ENCODE measurements at regions not wholly inside any gene's neighbourhood (a gene's known extent, or its start where the extent isn't known, plus 50 kb on each side); places are given as distances from the start of the nearest gene placed in this dataset.
A peak's percentile ranks its signal among the peaks of the same experiment; 100 is the strongest.
"Not testable (repeated sequence)": the region's sequence is repeated elsewhere in the genome, so short reads cannot be mapped to it uniquely, and the experiment has no call there.

DNA sequence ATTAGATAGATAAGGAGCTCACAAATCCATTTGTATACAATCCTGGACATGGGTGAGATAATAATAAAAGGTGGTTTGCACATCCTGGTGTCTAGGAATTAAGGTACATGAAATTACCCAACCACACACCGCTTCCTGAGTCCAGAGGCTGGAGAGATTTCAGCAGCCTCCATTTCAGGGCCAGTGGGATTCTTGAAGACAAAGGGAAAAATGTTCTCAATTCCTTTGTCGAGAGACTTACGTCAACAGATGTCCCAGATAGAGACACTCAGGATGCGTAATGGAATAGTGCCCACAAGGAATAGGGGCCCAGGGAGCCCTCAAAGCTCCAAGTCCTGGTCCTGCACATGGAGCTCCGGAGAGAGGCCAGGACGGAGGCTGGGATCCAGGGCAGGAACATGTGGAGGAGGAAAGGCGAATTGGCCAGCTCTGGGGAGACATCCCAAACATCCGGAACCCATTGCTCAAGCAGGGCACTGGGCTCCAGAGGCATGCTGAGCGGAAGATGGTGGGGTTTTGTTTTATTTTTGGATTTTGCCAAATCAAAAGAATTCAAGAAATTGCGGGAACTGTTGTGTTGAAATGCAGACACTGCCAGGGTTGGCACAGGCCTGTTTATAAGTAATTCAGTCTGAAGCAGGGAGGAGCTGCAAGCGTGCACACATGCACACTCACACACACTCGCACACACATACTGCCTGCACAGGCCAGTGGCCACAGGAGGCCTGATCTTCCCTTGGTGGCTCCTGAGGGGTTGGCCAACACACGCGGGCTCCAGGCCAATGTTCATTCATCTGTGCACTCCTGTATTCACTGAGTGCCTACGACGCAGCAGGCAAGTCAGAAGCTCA is 97.2 kb downstream of the NOG start:
- no peak for DNase-seq (ENCODE audit: low read depth in 2 of 2)

DNA sequence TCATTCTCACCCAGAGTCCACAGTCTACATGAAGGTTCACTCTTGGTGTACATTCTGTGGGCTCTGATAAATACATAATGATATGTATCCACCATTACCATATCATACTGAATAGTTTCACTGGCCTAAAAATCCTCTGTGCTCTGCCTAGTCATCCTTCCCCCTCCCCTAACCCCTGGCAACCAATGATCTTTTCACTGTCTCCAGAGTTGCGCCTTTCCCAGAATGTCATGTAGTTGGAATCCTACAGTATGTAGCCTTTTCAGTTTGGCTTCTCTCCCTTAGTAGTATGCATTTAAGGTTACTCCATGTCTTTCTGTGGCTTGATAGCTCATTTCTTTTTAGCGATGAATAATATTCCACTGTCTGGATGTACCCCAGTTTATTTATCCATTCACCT is 101.3 kb downstream of the NOG start:
- no peak for DNase-seq (ENCODE audit: low read depth in 2 of 2)

DNA sequence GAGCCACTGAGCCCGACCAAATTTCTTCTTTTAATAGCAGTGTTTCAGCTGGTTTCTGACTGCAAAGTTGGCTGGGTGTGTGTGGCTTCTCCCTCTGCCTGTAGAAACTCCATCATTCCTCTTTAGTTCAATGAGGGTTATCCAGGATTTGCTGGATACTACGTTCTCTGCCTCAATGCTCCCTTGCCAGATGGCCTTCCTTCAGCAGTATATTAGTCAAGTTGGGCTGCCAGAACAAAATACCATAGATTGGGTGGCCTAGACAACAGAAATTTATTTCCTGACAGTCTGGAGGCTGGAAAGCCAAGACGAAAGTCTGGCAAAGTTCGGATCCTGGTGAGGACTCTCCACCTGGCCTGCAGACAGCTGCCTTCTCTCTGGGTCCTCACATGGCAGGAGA is 103.7 kb downstream of the NOG start:
- DNase-seq (ENCODE audit: low read depth in 2 of 2), result no peak

DNA sequence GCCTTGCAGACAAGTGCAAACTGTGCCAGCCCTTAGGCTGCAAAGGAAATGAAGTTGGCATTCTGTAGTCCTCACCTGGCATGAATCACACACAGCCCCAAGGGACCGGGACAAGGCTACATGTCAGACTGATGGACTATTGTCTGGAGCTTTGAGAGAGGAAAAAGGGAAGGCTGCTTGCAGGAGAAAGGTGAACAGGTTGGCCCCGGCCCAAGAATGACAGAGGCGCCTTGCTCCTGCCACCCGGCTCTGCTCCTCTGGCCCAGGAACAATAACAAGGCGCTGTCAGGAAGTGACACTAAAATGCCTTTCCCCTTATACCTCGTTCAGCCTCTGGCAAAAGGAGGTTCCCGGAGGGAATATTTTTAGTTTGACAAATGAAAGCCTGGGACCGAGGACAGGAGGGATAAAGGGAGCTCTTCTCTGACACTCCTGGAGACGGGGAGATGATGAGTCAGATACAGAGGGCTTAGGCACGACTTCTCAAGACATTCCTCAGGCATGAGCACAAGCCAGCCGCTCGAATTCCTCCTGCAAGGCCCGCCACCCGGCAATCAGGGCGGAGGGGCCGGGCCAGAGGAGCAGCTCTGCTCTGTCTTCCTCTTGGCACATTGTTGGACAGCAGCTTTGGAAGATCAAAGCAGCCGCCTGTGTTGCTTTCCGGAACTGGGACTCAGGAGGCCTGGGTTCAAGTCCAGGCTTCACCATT is 105.8 kb downstream of the NOG start:
- no peak for DNase-seq (ENCODE audit: low read depth in 2 of 2)

DNA sequence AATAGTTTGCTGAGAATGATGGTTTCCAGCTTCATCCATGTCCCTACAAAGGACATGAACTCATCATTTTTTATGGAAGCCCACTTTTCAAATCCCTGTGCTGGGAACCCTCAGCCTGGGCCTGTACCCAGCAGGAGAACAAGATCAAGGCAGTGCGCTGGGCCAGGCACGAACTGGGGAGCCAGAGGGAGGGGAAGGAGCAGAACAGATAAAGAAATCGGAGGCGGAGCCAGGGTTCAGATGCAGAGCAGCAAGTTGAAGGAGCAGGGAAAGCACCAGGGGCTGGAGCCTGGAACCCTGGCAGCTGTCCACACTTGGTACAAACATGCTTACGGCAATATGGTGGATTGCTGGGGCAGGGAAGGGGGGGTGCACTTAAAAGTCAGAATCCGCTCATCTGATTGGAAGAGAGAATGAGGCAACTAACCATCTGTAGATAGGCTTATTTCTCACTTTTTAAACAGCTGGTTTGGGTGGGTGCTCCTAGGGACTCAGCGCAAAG is 107.5 kb downstream of the NOG start:
- no peak for DNase-seq (ENCODE audit: low read depth in 2 of 2)

- DNase-seq (ENCODE audit: low read depth in 2 of 2), result no peak
These were observed 114.1 kb downstream of the NOG start for GRCh38 chr17:56707312-56708219.

DNA sequence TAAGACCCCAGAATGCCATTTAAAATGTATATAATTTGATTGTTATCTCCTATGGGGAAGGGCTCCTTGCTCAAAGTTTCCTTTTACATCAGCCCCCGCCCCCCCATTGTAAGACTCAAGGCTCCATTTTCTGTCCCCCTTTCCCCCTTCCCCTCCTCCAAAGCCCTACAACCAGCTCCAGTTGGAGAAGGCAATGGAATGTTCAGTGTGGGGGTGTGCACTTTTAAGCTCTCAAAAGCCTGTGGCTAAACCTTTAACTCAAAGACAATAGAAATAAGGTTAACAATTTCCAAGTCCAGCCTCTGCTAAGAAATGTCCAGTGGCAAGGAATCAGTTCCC is 114.7 kb downstream of the NOG start:
- DNase-seq (ENCODE audit: low read depth in 2 of 2), result no peak

DNA sequence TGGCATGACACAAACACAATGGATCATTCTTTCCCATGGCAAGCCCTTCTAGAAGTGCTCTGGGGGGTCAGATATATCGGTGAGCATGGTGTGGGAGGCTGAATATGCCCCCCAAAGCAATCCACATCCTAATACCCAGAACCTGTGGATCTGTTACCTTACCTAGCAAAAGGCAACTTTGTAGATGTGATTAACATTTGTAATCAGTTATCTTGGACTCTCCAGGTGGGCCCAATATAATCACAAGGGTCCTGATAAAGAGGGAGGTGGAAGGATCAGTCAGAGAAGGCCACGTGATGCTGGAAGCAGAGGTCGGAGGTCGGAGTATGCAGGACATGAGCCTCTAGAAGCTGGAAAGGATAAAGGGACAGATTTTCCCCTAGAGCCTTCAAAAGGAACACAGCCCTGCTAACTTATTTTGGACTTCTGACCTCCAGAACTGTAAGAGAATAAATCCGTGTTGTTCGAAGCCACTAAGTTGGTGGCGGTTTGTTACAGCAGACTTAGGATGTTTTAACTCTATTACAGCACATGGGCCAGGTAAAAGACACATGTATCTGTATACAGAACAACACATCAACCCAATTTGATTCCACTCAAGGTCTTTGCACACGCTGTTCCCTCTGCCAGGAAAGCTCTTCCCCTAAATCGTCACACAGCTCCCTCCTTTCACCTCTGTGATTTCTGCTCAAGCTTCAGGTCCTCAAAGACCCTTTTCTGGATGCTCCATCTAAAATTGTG is 115.3 kb downstream of the NOG start:
- no peak for DNase-seq (ENCODE audit: low read depth in 2 of 2)

GRCh38 chr17:56710986-56711385 is 117.5 kb downstream of the NOG start:
- DNase-seq (ENCODE audit: low read depth in 2 of 2), result no peak

DNA sequence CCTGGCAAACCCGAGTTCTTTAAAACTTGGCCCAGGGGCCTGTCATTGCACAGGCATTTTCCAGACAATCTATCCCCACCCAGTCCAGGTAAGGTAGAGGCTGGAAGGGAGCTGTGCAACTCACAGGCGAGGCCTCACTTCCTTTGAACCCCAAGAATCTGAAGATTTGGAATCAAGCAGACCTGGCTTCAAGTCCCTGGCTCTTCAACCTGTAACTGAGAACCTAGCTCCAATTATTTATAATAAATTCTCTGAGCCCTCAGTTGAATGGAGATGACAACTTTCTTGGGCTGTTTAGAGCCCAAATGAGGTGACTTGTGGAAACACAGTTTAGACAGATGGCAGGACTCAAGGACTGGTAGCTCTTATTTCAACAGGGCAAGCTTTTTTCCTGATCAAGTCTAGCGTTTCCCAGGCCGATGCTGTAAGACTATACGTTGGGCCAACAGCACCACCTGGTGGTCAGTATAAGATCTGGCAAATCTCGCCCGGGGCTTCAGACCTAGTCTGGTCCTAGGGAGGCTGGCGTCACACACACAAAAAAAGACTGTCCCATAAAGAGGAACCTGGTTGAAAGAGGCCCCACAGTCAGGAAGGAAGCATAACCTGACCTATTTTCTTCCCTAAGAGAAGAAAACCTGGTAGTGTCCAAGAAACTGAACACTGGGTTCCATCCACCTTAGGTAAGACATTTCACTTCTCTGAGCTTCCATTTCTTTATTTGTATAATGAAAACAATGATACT is 117.9 kb downstream of the C17orf67 start:
- peak; percentile 12 to 46 for DNase-seq (ENCODE audit: low read depth in 2 of 2)

- DNase-seq (ENCODE audit: low read depth in 2 of 2), result no peak
These were observed 116.2 kb downstream of the C17orf67 start for GRCh38 chr17:56717471-56717870.

DNA sequence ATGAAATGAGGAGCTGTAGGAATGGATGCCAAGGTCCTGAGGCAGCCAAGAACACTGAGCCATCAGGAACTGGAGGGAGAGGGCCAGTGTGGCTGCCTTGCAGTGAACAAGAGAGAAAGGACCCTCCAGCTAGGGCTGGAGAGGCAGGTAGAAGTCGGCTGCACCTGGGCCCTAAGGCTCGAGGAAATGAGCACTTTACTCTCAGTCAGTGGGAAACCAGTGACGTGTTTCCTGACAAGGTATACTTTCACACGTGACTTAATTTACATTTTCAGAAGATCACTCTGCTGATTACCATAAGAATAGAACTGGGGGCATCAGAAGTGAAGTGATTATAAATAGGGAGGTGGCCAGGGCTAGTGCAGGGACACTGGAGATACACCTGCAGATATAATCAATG is 115.2 kb downstream of the C17orf67 start:
- DNase-seq (ENCODE audit: low read depth in 2 of 2), result no peak

- DNase-seq (ENCODE audit: low read depth in 2 of 2), result no peak
These were observed 110.3 kb downstream of the C17orf67 start for GRCh38 chr17:56723421-56723820.

- no peak for DNase-seq (ENCODE audit: low read depth in 2 of 2)
These were observed 109.1 kb downstream of the C17orf67 start for GRCh38 chr17:56724664-56725063.

GRCh38 chr17:56725144-56725543 is 108.6 kb downstream of the C17orf67 start:
- no peak for DNase-seq (ENCODE audit: low read depth in 2 of 2)

- DNase-seq (ENCODE audit: low read depth in 2 of 2), result no peak
These were observed 105.7 kb downstream of the C17orf67 start for GRCh38 chr17:56727876-56728617.

- not testable (repeated sequence) for DNase-seq (ENCODE audit: low read depth in 2 of 2)
These were observed 102.6 kb downstream of the C17orf67 start for GRCh38 chr17:56731096-56731495.

DNA sequence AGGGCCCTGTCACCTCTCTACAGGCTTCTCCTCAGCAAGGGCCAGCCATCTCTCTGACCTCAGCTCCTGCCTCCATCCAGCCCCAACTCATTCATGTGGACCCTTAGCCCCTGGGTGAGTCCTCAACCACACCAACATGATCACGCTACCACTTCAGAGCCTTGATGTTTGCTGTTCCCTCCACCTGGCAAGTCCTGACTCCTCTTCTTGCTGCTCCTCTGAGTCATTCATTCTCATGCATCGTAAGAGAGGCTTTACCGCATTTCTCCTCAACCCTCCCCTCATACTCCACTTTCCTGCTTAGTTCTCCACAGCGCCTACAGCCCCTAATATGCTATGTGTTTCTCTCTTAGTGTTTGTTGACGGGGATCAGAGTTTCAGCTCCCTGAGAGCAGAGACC is 99.9 kb downstream of the C17orf67 start:
- no peak for DNase-seq (ENCODE audit: low read depth in 2 of 2)

DNA sequence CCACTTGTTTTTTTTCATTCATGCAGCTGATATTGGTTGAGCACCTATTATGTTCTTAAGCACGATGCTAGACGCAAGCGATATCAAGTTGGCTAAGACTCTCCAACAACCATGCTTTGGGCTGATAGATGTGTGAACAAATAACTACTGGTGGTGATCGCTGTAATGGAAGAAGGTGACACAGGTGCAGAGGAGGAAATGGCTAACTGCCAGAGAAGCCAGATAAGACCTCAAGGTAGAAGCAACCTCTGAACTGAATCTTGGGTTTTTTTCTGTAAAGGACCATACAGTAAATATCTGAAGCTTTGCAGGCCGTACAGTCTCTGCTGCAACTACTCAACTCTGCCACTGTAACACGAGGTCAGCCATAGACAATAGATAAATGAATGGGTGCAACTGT is 97.9 kb downstream of the C17orf67 start:
- no peak for DNase-seq (ENCODE audit: low read depth in 2 of 2)
